HFFc6 (cell line): ENCODE measurements at regions not wholly inside any gene's neighbourhood (a gene's known extent, or its start where the extent isn't known, plus 50 kb on each side); places are given as distances from the start of the nearest gene placed in this dataset.
"Not testable (repeated sequence)": the region's sequence is repeated elsewhere in the genome, so short reads cannot be mapped to it uniquely, and the experiment has no call there.

Experiments
- DNase-seq: peaks from one replicate; pipeline ENCODE4 v3.0.0-alpha.2; 2018
- H3K27ac Mint-ChIP-seq: 2 replicates; pipeline ENCODE4 v1.8.0; 2020; ENCODE audit warnings: mild to moderate bottlenecking, mixed read lengths
- H3K27me3 Mint-ChIP-seq: 2 replicates; pipeline ENCODE4 v1.8.0; 2021; ENCODE audit warnings: mild to moderate bottlenecking, moderate library complexity, mixed read lengths; ENCODE audit not compliant: insufficient read depth
- H3K36me3 Mint-ChIP-seq: 2 replicates; pipeline ENCODE4 v1.8.0; 2021; ENCODE audit warnings: low read depth, mixed read lengths
- H3K4me1 Mint-ChIP-seq: 2 replicates; pipeline ENCODE4 v1.8.0; 2020; ENCODE audit warnings: low read depth, mixed read lengths
- H3K4me3 Mint-ChIP-seq: 2 replicates; pipeline ENCODE4 v1.8.0; 2020; ENCODE audit warnings: mild to moderate bottlenecking, moderate library complexity, mixed read lengths
- H3K9me3 Mint-ChIP-seq: 2 replicates; pipeline ENCODE4 v1.8.0; 2020; ENCODE audit warnings: mild to moderate bottlenecking, mixed read lengths
- CTCF ChIP-seq: fragments of 200-600 bp; sonication (generic); IDR thresholded peaks from 2 replicates; pipeline ENCODE4 v1.5.0; 2021; ENCODE audit warnings: antibody characterized with exemption, mild to moderate bottlenecking

GRCh38 chrX:65331371-65331770 is 203.2 kb downstream of the LAS1L start:
- Mint-ChIP-seq H3K27ac (no peak overlapping the region), H3K36me3 (no peaks in the 10 kb centered on the region), H3K27me3 (no peaks in the 10 kb centered on the region), H3K9me3 (peaks cover 8% of the 10 kb centered on the region), H3K4me3 (no peak overlapping the region), H3K4me1 (no peaks in the 10 kb centered on the region)
- DNase-seq: no peak
- TF ChIP-seq CTCF: no peak

- Mint-ChIP-seq H3K4me1 (no peaks in the 10 kb centered on the region), H3K4me3 (no peak overlapping the region), H3K36me3 (no peaks in the 10 kb centered on the region), H3K9me3 (no peaks in the 10 kb centered on the region; the same call in none of the 2 replicates), H3K27ac (no peak overlapping the region), H3K27me3 (no peaks in the 10 kb centered on the region; the same call in 1 of the 2 replicates)
- no peak for TF ChIP-seq CTCF
- DNase-seq: no peak
Observed at GRCh38 chrX:65300104-65300809, 234.3 kb downstream of the LAS1L start.

DNA sequence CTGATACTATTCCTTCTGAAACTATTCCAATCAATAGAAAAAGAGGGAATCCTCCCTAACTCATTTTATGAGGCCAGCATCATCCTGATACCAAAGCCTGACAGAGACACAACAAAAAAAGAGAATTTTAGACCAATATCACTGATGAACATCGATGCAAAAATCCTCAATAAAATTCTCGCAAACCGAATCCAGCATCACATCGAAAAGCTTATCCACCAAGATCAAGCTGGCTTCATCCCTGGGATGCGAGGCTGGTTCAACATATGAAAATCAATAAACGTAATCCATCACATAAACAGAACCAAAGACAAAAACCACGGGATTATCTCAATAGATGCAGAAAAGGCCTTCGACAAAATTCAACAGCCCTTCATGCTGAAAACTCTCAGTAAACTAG is 251.7 kb downstream of the LAS1L start:
- H3K4me3 Mint-ChIP-seq, H3K36me3 Mint-ChIP-seq, H3K27me3 Mint-ChIP-seq, H3K27ac Mint-ChIP-seq, H3K4me1 Mint-ChIP-seq, DNase-seq: not testable (repeated sequence)
- H3K9me3 Mint-ChIP-seq: peaks cover 16% of the 10 kb centered on the region

GRCh38 chrX:65273152-65273551 is 261.4 kb downstream of the LAS1L start:
- Mint-ChIP-seq H3K27ac (no peak overlapping the region), H3K27me3 (no peaks in the 10 kb centered on the region), H3K4me1 (no peaks in the 10 kb centered on the region), H3K36me3 (peaks cover 4% of the 10 kb centered on the region; the same call in 1 of the 2 replicates), H3K4me3 (no peak overlapping the region), H3K9me3 (peaks cover 25% of the 10 kb centered on the region)
- TF ChIP-seq CTCF: no peak
- no peak for DNase-seq

GRCh38 chrX:65266482-65266881 is 268.1 kb downstream of the LAS1L start:
- Mint-ChIP-seq H3K27ac (no peak overlapping the region), H3K27me3 (no peaks in the 10 kb centered on the region), H3K4me1 (no peaks in the 10 kb centered on the region), H3K9me3 (peaks cover 4% of the 10 kb centered on the region; the same call in 1 of the 2 replicates), H3K36me3 (no peaks in the 10 kb centered on the region), H3K4me3 (no peak overlapping the region)
- no peak for DNase-seq
- TF ChIP-seq CTCF: no peak

- no peak for TF ChIP-seq CTCF
- peaks cover 16% of the 10 kb centered on the region for H3K9me3 Mint-ChIP-seq
- H3K4me3 Mint-ChIP-seq: no peak overlapping the region
- H3K36me3 Mint-ChIP-seq: no peaks in the 10 kb centered on the region
- no peak for DNase-seq
- no peak overlapping the region for H3K27ac Mint-ChIP-seq
- no peaks in the 10 kb centered on the region for H3K4me1 Mint-ChIP-seq
- peaks cover 2% of the 10 kb centered on the region; the same call in 1 of the 2 replicates for H3K27me3 Mint-ChIP-seq
Observed at GRCh38 chrX:65253817-65254216, 277.6 kb upstream of the ZC4H2 start.
